Bronchial epithelial cell (primary cell): ENCODE measurements at regions not wholly inside any gene's neighbourhood (a gene's known extent, or its start where the extent isn't known, plus 50 kb on each side); places are given as distances from the start of the nearest gene placed in this dataset.

Experiments used
- DNase-seq: peaks from one replicate; pipeline ENCODE4 v3.0.0-alpha.2; 2010; ENCODE audit warnings: low read depth
- FAIRE-seq: peaks from 2 replicates; lab custom pipeline; 2011; peaks lifted over from hg19 to GRCh38; lab: Jason Lieb, UNC
- H3K27me3 ChIP-seq: 2 replicates; pipeline ENCODE4 v1.5.1; 2011; ENCODE audit warnings: low read length; ENCODE audit not compliant: control insufficient read depth, insufficient read depth
- H3K36me3 ChIP-seq: 2 replicates; pipeline ENCODE4 v1.5.1; 2011; ENCODE audit warnings: low read length; ENCODE audit not compliant: control insufficient read depth, insufficient read depth
- H3K4me3 ChIP-seq: 2 replicates; pipeline ENCODE4 v1.5.1; 2011; ENCODE audit warnings: mild to moderate bottlenecking, low read depth, low read length, control low read depth
- TF ChIP-seq, protein P1 (sequence below): IDR thresholded peaks from 2 replicates; pipeline ENCODE4 v1.5.1; 2011; ENCODE audit warnings: mild to moderate bottlenecking, moderate library complexity, low read length, control low read depth, inconsistent platforms; ENCODE audit not compliant: insufficient read depth, severe bottlenecking

DNA sequence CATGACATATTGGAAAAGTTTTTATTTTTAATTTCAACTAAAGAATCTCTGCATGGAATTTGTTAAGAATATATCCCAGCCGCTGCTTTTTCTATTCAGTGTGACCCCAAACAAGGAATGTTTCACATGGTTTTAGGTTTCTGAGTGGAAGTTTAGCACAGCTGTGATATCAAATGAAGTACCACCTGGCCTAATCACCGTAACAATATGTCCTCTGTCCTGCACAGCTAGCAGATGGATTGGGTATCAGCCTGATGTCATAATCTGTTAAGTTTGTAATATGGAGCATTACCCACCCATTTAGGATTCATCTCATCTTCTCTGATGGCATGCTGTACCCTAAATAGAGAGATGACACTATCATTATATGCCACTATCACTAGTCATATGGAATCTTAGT lies 963.7 kb upstream of the ADGRL2 start:
- FAIRE-seq, result no peak
- Histone ChIP-seq H3K27me3 (no peaks in the 10 kb centered on the region), H3K36me3 (no peaks in the 10 kb centered on the region), H3K4me3 (no peak overlapping the region)
- DNase-seq, result no peak
- TF ChIP-seq, protein P1, sequence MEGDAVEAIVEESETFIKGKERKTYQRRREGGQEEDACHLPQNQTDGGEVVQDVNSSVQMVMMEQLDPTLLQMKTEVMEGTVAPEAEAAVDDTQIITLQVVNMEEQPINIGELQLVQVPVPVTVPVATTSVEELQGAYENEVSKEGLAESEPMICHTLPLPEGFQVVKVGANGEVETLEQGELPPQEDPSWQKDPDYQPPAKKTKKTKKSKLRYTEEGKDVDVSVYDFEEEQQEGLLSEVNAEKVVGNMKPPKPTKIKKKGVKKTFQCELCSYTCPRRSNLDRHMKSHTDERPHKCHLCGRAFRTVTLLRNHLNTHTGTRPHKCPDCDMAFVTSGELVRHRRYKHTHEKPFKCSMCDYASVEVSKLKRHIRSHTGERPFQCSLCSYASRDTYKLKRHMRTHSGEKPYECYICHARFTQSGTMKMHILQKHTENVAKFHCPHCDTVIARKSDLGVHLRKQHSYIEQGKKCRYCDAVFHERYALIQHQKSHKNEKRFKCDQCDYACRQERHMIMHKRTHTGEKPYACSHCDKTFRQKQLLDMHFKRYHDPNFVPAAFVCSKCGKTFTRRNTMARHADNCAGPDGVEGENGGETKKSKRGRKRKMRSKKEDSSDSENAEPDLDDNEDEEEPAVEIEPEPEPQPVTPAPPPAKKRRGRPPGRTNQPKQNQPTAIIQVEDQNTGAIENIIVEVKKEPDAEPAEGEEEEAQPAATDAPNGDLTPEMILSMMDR, result no peak

DNA sequence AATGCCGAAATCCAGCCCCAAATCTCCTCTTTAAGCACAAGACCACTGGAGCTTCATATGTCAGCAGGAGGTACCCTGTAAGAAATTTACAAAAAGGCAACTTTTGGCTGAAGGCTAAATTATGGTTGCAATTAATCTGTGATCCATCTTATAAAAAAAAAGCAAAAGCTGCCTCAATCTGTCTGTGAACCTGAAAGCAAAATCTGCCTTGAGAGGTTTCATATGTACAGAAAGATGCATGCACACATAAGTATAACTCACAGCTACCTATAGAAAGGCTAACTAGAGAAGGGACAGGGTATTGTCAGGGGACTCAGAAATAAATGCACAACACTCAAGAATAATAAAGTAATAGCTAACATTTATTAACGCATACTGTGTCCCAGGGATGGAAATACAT lies 964.2 kb upstream of the ADGRL2 start:
- H3K4me3 ChIP-seq, result no peak overlapping the region
- DNase-seq (no peak), FAIRE-seq (no peak)
- H3K27me3 ChIP-seq, result no peaks in the 10 kb centered on the region
- TF ChIP-seq, protein P1, result no peak
- H3K36me3 ChIP-seq, result no peaks in the 10 kb centered on the region

DNA sequence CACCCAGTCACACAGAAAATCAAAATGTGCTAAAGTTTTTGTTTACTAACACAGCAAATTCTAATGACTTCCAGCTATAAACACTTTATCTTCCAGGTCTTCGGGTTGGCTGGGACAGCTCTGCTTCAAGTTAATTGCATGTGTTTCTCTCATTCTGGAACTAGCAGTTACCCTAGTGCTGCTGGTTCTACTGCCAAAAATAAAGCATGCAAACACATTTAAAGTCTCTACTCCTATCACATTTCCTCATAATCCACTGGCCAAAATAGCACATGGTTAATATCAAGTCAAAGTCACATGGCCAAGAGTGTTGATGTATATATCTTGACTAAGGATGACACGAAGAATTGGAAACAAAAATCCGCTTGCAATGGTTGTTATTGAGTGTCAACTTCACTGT lies 973.1 kb upstream of the ADGRL2 start:
- no peaks in the 10 kb centered on the region for H3K27me3 ChIP-seq
- H3K36me3 ChIP-seq, result no peaks in the 10 kb centered on the region
- H3K4me3 ChIP-seq, result no peak overlapping the region
- TF ChIP-seq, protein P1, result no peak
- FAIRE-seq (no peak), DNase-seq (no peak)

DNA sequence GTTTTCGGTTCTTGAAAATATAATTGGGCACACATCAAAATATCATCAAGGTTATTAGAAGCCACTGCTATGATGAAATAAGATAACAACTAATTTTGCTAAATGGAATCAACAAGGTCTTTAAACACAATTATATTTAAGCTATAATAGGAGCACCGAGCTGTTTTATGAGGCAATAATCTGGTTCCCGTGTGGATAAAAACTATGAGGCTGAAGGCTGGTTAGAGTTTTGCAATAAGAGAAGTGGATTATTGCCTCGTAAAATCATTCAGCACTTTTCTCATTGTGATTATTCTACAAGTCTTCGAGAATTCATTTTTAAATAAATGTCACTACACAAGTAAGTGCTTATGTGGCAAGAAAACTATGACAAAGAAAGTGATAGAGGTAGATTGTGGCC lies 975.7 kb upstream of the ADGRL2 start:
- Histone ChIP-seq H3K36me3 (no peaks in the 10 kb centered on the region), H3K27me3 (no peaks in the 10 kb centered on the region), H3K4me3 (no peak overlapping the region)
- DNase-seq (no peak), FAIRE-seq (no peak)
- TF ChIP-seq, protein P1, result no peak

DNA sequence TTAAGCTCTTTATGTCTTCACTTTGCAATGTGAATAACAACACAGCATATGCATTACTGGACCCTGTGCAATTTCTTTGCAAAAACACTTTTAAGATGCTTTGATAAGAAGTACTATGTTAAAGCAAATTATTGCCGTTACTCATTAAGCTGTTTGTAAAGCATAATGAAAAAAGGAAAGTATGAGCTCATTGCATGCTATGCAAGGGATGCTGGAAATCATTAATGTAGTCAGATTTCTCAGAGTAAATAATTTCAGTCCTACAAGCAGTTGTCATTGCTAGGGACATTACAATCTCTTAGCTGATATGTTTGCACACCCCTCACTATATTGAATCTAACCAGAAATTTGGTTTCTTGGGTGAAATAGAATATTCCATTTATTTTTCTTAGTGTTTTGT lies 982.5 kb upstream of the ADGRL2 start:
- Histone ChIP-seq H3K4me3 (no peak overlapping the region), H3K36me3 (no peaks in the 10 kb centered on the region), H3K27me3 (no peaks in the 10 kb centered on the region)
- TF ChIP-seq, protein P1, result no peak
- FAIRE-seq, result no peak
- no peak for DNase-seq

DNA sequence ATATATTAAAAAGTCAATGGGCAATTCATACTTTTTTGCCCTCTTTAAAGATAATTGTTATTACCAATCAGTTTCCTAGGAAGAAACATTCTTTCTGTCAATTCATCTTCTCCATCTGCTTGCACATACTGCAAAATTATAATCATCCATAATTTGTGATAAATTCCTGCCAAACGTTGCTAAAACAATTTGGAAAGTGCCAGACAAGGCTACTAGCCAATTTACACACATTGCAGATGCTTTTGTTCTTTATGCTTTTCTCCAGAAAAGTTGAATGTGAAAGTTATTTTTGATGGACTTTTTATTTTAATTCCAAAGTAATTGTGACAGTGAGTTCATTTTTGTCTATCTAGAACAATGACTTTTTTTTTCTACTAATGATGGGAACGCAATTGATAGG lies 992.8 kb upstream of the ADGRL2 start:
- FAIRE-seq (no peak), DNase-seq (no peak)
- no peaks in the 10 kb centered on the region for H3K36me3 ChIP-seq
- H3K4me3 ChIP-seq, result no peak overlapping the region
- TF ChIP-seq, protein P1, result no peak
- H3K27me3 ChIP-seq, result no peaks in the 10 kb centered on the region
